SK-N-SH (cell line): ENCODE measurements at regions not wholly inside any gene's neighbourhood (a gene's known extent, or its start where the extent isn't known, plus 50 kb on each side); places are given as distances from the start of the nearest gene placed in this dataset.
A peak's percentile ranks its signal among the peaks of the same experiment; 100 is the strongest.

Source experiments
- CTCF ChIA-PET: fragments of 300-600, 350-600 bp; formaldehyde crosslinking; extraction: SDS; loops from one replicate; lab custom pipeline; 2021; lab: Yijun Ruan, JAX
- POLR2A ChIA-PET: fragments of 350-600 bp; sonication (Branson Sonifier 250); formaldehyde crosslinking; extraction: SDS; loops from one replicate; lab custom pipeline; 2020; ENCODE audit warnings: antibody characterized with exemption, inconsistent platforms; lab: Yijun Ruan, JAX
- DNase-seq: peaks from one replicate; pipeline ENCODE4 v3.0.0; 2012
- H2AFZ ChIP-seq: fragments of 200-600 bp; sonication (generic); 2 replicates; pipeline ENCODE4 v1.8.1; 2016; ENCODE audit warnings: antibody characterized with exemption, mild to moderate bottlenecking, low read depth
- H3F3A ChIP-seq: fragments of 200-600 bp; sonication (generic); replicated peaks from 2 replicates; pipeline ENCODE3; 2016; ENCODE audit warnings: antibody characterized with exemption, mild to moderate bottlenecking; ENCODE audit not compliant: insufficient read depth
- H3K27ac ChIP-seq, 2 experiments: fragments of 200-500 bp in 1 of 2; fragments of 200-600 bp in 1 of 2; sonication (Bioruptor generic) in 1 of 2; sonication (generic), shearing (Covaris generic) in 1 of 2; 2 replicates each; pipeline versions ENCODE4 v1.5.1 to v1.6.1; 2014 to 2016; ENCODE audit warnings: low read depth in 2 of 2, inconsistent platforms in 1 of 2, low read length in 1 of 2, mild to moderate bottlenecking in 1 of 2, mixed read lengths in 1 of 2
- H3K27me3 ChIP-seq: fragments of 200-600 bp; sonication (generic), shearing (Covaris generic); 2 replicates; pipeline ENCODE4 v1.6.1; 2016; ENCODE audit warnings: mixed run types; ENCODE audit not compliant: insufficient read depth
- H3K36me3 ChIP-seq, 2 experiments: fragments of 200-500 bp in 1 of 2; fragments of 200-600 bp in 1 of 2; sonication (Bioruptor generic) in 1 of 2; sonication (generic) in 1 of 2; replicated peaks in 1 of 2; 2 replicates each; pipeline versions ENCODE3 to v1.5.1; 2014 to 2016; ENCODE audit warnings: low read length in 1 of 2, mild to moderate bottlenecking in 1 of 2; ENCODE audit not compliant: insufficient read depth in 2 of 2, control insufficient read depth in 1 of 2
- H3K4me1 ChIP-seq, 2 experiments: fragments of 200-500 bp in 1 of 2; fragments of 200-600 bp in 1 of 2; sonication (Bioruptor generic) in 1 of 2; sonication (generic), shearing (Covaris generic) in 1 of 2; 2 replicates each; pipeline versions ENCODE4 v1.5.1 to v1.6.1; 2014 to 2016; ENCODE audit warnings: low read depth in 1 of 2, low read length in 1 of 2, mixed run types in 1 of 2; ENCODE audit not compliant: insufficient read depth in 2 of 2, control insufficient read depth in 1 of 2
- H3K4me2 ChIP-seq: fragments of 200-600 bp; sonication (generic), shearing (Covaris generic); 2 replicates; pipeline ENCODE4 v1.6.1; 2017; ENCODE audit warnings: mixed run types
- H3K4me3 ChIP-seq, 2 experiments: fragments of 200-500 bp in 1 of 2; fragments of 200-600 bp in 1 of 2; sonication (Bioruptor generic) in 1 of 2; sonication (generic), shearing (Covaris generic) in 1 of 2; 2 replicates each; pipeline versions ENCODE4 v1.5.1 to v1.8.1; 2014 to 2016; ENCODE audit warnings: low read depth in 2 of 2, inconsistent platforms in 1 of 2, low read length in 1 of 2, mild to moderate bottlenecking in 1 of 2, mixed read lengths in 1 of 2, moderate library complexity in 1 of 2
- H3K79me2 ChIP-seq: fragments of 200-600 bp; sonication (generic); 2 replicates; pipeline ENCODE4 v1.8.1; 2017; ENCODE audit warnings: mild to moderate bottlenecking; ENCODE audit not compliant: insufficient read depth
- H3K9ac ChIP-seq: fragments of 200-600 bp; sonication (generic); 2 replicates; pipeline ENCODE4 v1.6.1; 2017; ENCODE audit warnings: mixed run types
- H3K9me2 ChIP-seq: fragments of 200-600 bp; sonication (generic); 2 replicates; pipeline ENCODE4 v1.6.1; 2017; ENCODE audit warnings: mixed run types
- H3K9me3 ChIP-seq: fragments of 200-600 bp; sonication (generic); 2 replicates; pipeline ENCODE4 v1.6.1; 2017; ENCODE audit warnings: mixed run types, mild to moderate bottlenecking, moderate library complexity
- H4K20me1 ChIP-seq: fragments of 200-600 bp; sonication (generic); 2 replicates; pipeline ENCODE4 v1.6.1; 2017; ENCODE audit warnings: mild to moderate bottlenecking, mixed run types; ENCODE audit not compliant: insufficient read depth
- CHD2 ChIP-seq: fragments of 150-350 bp; IDR thresholded peaks from 2 replicates; pipeline ENCODE4 v1.6.1; 2018; ENCODE audit warnings: low read length; ENCODE audit not compliant: partially characterized antibody
- CTCF ChIP-seq: fragments of 200-600 bp; sonication (generic); IDR thresholded peaks from 2 replicates; pipeline ENCODE4 v1.6.1; 2017; ENCODE audit warnings: antibody characterized with exemption, mild to moderate bottlenecking, moderate library complexity
- ELF1 ChIP-seq: IDR thresholded peaks from 2 replicates; pipeline ENCODE4 v1.4.0; 2012
- EZH2phosphoT487 ChIP-seq: fragments of 200-600 bp; sonication (generic); IDR thresholded peaks from 2 replicates; pipeline ENCODE4 v1.6.1; 2017; ENCODE audit warnings: low read depth, mixed run types, mild to moderate bottlenecking, antibody characterized with exemption, moderate library complexity, borderline replicate concordance
- FOXJ3 ChIP-seq: sonication (generic); formaldehyde crosslinking; IDR thresholded peaks from 2 replicates; pipeline ENCODE4 v1.5.1; 2020; ENCODE audit warnings: mild to moderate bottlenecking, missing genetic modification reagents
- FOXM1 ChIP-seq: IDR thresholded peaks from 2 replicates; pipeline ENCODE4 v1.4.0; 2012; ENCODE audit warnings: low read depth, mild to moderate bottlenecking
- GATA2 ChIP-seq: sonication (generic); formaldehyde crosslinking; IDR thresholded peaks from 2 replicates; pipeline ENCODE4 v1.5.0; 2020; ENCODE audit warnings: mild to moderate bottlenecking, missing genetic modification reagents
- MEF2A ChIP-seq: IDR thresholded peaks from 2 replicates; pipeline ENCODE4 v1.4.0; 2012; ENCODE audit warnings: low read depth, borderline replicate concordance
- NFIC ChIP-seq: IDR thresholded peaks from 2 replicates; pipeline ENCODE4 v1.4.0; 2012; ENCODE audit warnings: borderline replicate concordance
- NRF1 ChIP-seq: IDR thresholded peaks from 2 replicates; pipeline ENCODE4 v1.6.1; 2012; ENCODE audit warnings: low read depth, mild to moderate bottlenecking, low read length
- REST ChIP-seq: IDR thresholded peaks from 2 replicates; pipeline ENCODE4 v1.6.1; 2012; ENCODE audit warnings: mild to moderate bottlenecking, low read depth, low read length, moderate library complexity
- RFX5 ChIP-seq: IDR thresholded peaks from 2 replicates; pipeline ENCODE4 v1.6.1; 2012; ENCODE audit warnings: mild to moderate bottlenecking, improper control_type of control experiment, low read length
- RXRA ChIP-seq: IDR thresholded peaks from 2 replicates; pipeline ENCODE4 v1.4.0; 2012; ENCODE audit warnings: low read depth, mild to moderate bottlenecking, borderline replicate concordance
- SIN3A ChIP-seq: IDR thresholded peaks from 2 replicates; pipeline ENCODE4 v1.6.1; 2012; ENCODE audit warnings: low read depth, mild to moderate bottlenecking, low read length, moderate library complexity, borderline replicate concordance
- SMC3 ChIP-seq: IDR thresholded peaks from 2 replicates; pipeline ENCODE4 v1.6.1; 2012; ENCODE audit warnings: low read depth, low read length, improper control_type of control experiment
- TAF1 ChIP-seq: IDR thresholded peaks from 2 replicates; pipeline ENCODE4 v1.6.1; 2012; ENCODE audit warnings: low read depth, mild to moderate bottlenecking, low read length, moderate library complexity, borderline replicate concordance
- TCF12 ChIP-seq: IDR thresholded peaks from 2 replicates; pipeline ENCODE4 v1.4.0; 2012
- TEAD4 ChIP-seq: IDR thresholded peaks from 2 replicates; pipeline ENCODE4 v1.4.0; 2012; ENCODE audit warnings: mild to moderate bottlenecking, borderline replicate concordance; ENCODE audit not compliant: insufficient read depth
- USF1 ChIP-seq: IDR thresholded peaks from 2 replicates; pipeline ENCODE4 v1.4.0; 2012; ENCODE audit warnings: low read depth, borderline replicate concordance
- USF2 ChIP-seq: fragments of 150-350 bp; IDR thresholded peaks from 2 replicates; pipeline ENCODE4 v1.6.1; 2017; ENCODE audit warnings: antibody characterized with exemption, low read length, low read depth, borderline replicate concordance
- YY1 ChIP-seq: IDR thresholded peaks from 2 replicates; pipeline ENCODE4 v1.4.0; 2012; ENCODE audit warnings: low read depth, mild to moderate bottlenecking
- ZBTB33 ChIP-seq: IDR thresholded peaks from 2 replicates; pipeline ENCODE4 v1.4.0; 2012; ENCODE audit warnings: low read depth, borderline replicate concordance
- WGBS: methylation state at CpG from one replicate; pipeline ENCODE4 v1.1.6; 2017; ENCODE audit warnings: low lambda C conversion rate; 5-methylcytosine and 5-hydroxymethylcytosine counted together

GRCh38 chr1:184910005-184910404 lies 64.3 kb downstream of the NIBAN1 start:
- WGBS: 97% methylated on average over 2 of the region's 2 CpGs
- TF ChIP-seq FOXM1: no peak
- TF ChIP-seq RFX5: no peak
- no peak for TF ChIP-seq CHD2
- no peak for TF ChIP-seq ELF1
- TF ChIP-seq EZH2phosphoT487: no peak
- TF ChIP-seq CTCF: no peak
- TF ChIP-seq FOXJ3 (CRISPR knock-in tag): no peak
- TF ChIP-seq TCF12: no peak
- no peak for TF ChIP-seq RXRA
- Histone ChIP-seq H3K4me2 (no peak overlapping the region), H3K36me3 (peaks cover 0 to 2% of the 10 kb centered on the region in 2 experiments), H3K9me2 (no peaks in the 10 kb centered on the region), H3K9me3 (no peaks in the 10 kb centered on the region), H3K9ac (no peak overlapping the region), H4K20me1 (no peaks in the 10 kb centered on the region), H3K27ac (no peak overlapping the region), H3K4me3 (no peak overlapping the region), H2AFZ (no peak overlapping the region), H3K27me3 (no peaks in the 10 kb centered on the region), H3F3A (no peaks in the 10 kb centered on the region), H3K4me1 (peaks cover 7 to 16% of the 10 kb centered on the region in 2 experiments; a peak in 3 of 4 replicates), H3K79me2 (no peaks in the 10 kb centered on the region)
- DNase-seq: no peak
- ChIA-PET POLR2A (no interaction called here), CTCF (no interaction called here)

GRCh38 chr1:184909019-184909418 lies 65.3 kb downstream of the NIBAN1 start:
- no peak overlapping the region for H3K9ac ChIP-seq
- H3K36me3 ChIP-seq: peaks cover 0 to 2% of the 10 kb centered on the region in 2 experiments
- H3K4me3 ChIP-seq: no peak overlapping the region
- no peaks in the 10 kb centered on the region for H3K9me2 ChIP-seq
- no peaks in the 10 kb centered on the region for H3K79me2 ChIP-seq
- DNase-seq: no peak
- H3K27ac ChIP-seq: peak overlapping the region in 1 of 2 experiments; percentile 64; a peak in 1 of 4 replicates
- ChIA-PET CTCF (no interaction called here), POLR2A (no interaction called here)
- H3K4me2 ChIP-seq: no peak overlapping the region
- H2AFZ ChIP-seq: no peak overlapping the region
- H3K4me1 ChIP-seq: peaks cover 7 to 16% of the 10 kb centered on the region in 2 experiments; a peak in 3 of 4 replicates
- no peaks in the 10 kb centered on the region for H3F3A ChIP-seq
- no peaks in the 10 kb centered on the region for H4K20me1 ChIP-seq
- H3K9me3 ChIP-seq: no peaks in the 10 kb centered on the region
- H3K27me3 ChIP-seq: no peaks in the 10 kb centered on the region
- TF ChIP-seq TAF1: no peak
- TF ChIP-seq NRF1: no peak
- no peak for TF ChIP-seq USF1
- TF ChIP-seq NFIC: no peak
- no peak for TF ChIP-seq SIN3A
- no peak for TF ChIP-seq TEAD4
- no peak for TF ChIP-seq MEF2A
- no peak for TF ChIP-seq REST
- no peak for TF ChIP-seq USF2
- no peak for TF ChIP-seq ZBTB33
- no peak for TF ChIP-seq GATA2 (CRISPR knock-in tag)
- no peak for TF ChIP-seq YY1
- TF ChIP-seq SMC3: no peak
